Activated naive CD4-positive, alpha-beta T cell treated with anti-CD3 and anti-CD28 coated beads, Interleukin-2, amount 50 U/mL, for 24 hours (primary cell): ENCODE measurements at regions not wholly inside any gene's neighbourhood (a gene's known extent, or its start where the extent isn't known, plus 50 kb on each side); places are given as distances from the start of the nearest gene placed in this dataset.

Experiments used
- H3K27ac Mint-ChIP-seq: one replicate; pipeline ENCODE4 v1.8.0; 2021; ENCODE audit warnings: mild to moderate bottlenecking, mixed read lengths
- H3K27me3 Mint-ChIP-seq: one replicate; pipeline ENCODE4 v1.8.0; 2021; ENCODE audit warnings: mixed read lengths
- H3K36me3 Mint-ChIP-seq: one replicate; pipeline ENCODE4 v1.8.0; 2021; ENCODE audit warnings: mixed read lengths
- H3K4me1 Mint-ChIP-seq: one replicate; pipeline ENCODE4 v1.8.0; 2021; ENCODE audit warnings: mixed read lengths
- H3K4me3 Mint-ChIP-seq: one replicate; pipeline ENCODE4 v1.8.0; 2021; ENCODE audit warnings: mild to moderate bottlenecking, mixed read lengths
- H3K9me3 Mint-ChIP-seq: one replicate; pipeline ENCODE4 v1.8.0; 2021; ENCODE audit warnings: mixed read lengths

GRCh38 chr15:69576035-69576526 is 123.5 kb downstream of the RPLP1 start:
- H3K9me3 Mint-ChIP-seq, result no peaks in the 10 kb centered on the region
- H3K4me3 Mint-ChIP-seq, result no peak overlapping the region
- no peaks in the 10 kb centered on the region for H3K27me3 Mint-ChIP-seq
- no peak overlapping the region for H3K27ac Mint-ChIP-seq
- H3K36me3 Mint-ChIP-seq, result no peaks in the 10 kb centered on the region
- peaks cover 25% of the 10 kb centered on the region for H3K4me1 Mint-ChIP-seq

- H3K27me3 Mint-ChIP-seq, result no peaks in the 10 kb centered on the region
- no peaks in the 10 kb centered on the region for H3K9me3 Mint-ChIP-seq
- no peak overlapping the region for H3K4me3 Mint-ChIP-seq
- no peak overlapping the region for H3K27ac Mint-ChIP-seq
- no peaks in the 10 kb centered on the region for H3K36me3 Mint-ChIP-seq
- peaks cover 25% of the 10 kb centered on the region for H3K4me1 Mint-ChIP-seq
Measured at GRCh38 chr15:69576948-69577351, 124.3 kb downstream of the RPLP1 start.

GRCh38 chr15:69577397-69577796 is 124.8 kb downstream of the RPLP1 start:
- Mint-ChIP-seq H3K27ac (no peak overlapping the region), H3K4me1 (peaks cover 25% of the 10 kb centered on the region), H3K9me3 (no peaks in the 10 kb centered on the region), H3K27me3 (no peaks in the 10 kb centered on the region), H3K36me3 (no peaks in the 10 kb centered on the region), H3K4me3 (no peak overlapping the region)

DNA sequence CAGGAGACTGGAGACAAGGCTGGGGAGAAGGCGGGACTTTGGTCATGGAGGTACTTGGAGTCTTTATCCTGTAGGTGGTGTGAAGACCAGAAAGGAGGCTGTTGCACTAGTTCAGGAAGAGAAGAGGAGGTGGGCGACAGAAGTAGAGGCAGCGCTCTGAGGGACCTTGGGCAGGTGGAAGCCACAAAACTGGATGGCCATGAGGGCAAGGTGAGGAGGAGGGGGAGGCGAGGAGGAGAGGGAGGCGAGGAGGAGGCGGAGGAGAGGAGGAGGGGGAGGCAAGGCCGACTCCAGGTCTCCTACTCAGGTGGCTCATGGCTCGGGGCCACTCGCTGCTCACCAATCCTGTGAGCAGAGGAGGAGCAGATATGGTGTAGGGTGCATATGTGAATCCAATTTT is 125.6 kb downstream of the RPLP1 start:
- no peaks in the 10 kb centered on the region for H3K9me3 Mint-ChIP-seq
- H3K27me3 Mint-ChIP-seq, result no peaks in the 10 kb centered on the region
- no peak overlapping the region for H3K4me3 Mint-ChIP-seq
- no peaks in the 10 kb centered on the region for H3K36me3 Mint-ChIP-seq
- peaks cover 25% of the 10 kb centered on the region for H3K4me1 Mint-ChIP-seq
- H3K27ac Mint-ChIP-seq, result no peak overlapping the region

DNA sequence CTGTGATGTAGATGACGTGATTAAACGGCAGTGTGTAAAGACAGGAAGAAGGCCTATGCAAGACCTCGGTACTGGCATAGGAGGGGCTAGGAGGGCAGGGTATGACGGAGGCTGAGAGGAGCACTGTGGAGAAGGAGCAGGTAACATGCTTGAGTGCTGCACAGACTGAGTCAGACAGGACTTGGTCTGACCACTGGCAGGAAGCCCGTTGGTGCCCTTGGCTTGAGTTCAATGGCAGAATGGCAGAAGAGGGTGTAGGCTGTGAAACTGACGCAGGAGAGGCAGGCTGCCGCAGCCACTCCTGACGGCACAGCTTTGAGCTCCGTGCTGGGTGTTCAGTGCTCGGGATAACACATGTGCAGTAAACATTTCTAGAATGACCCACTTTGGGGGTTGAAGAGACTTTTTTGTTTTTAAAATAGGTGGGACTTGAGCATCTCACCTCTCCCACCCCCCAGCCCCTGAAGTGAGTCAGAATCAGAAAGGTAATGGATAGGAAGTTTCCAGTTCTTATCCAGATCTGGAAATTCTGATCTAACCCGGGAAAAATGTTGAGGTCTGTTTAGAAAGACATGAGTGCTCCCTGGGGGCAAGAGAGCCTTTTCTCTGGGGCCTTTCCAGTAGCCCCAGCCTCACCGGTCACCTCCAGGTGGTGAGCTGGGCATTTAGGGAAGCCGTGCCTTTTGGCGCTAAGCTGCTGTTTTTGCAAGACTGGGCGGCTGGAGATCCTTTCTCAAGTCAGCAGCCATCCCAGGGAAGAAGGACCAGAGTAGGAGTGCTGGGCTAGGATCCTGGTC is 126.4 kb downstream of the RPLP1 start:
- no peaks in the 10 kb centered on the region for H3K36me3 Mint-ChIP-seq
- no peak overlapping the region for H3K4me3 Mint-ChIP-seq
- no peaks in the 10 kb centered on the region for H3K27me3 Mint-ChIP-seq
- H3K27ac Mint-ChIP-seq, result no peak overlapping the region
- H3K4me1 Mint-ChIP-seq, result peaks cover 18% of the 10 kb centered on the region
- H3K9me3 Mint-ChIP-seq, result no peaks in the 10 kb centered on the region

GRCh38 chr15:69579950-69580618 is 127.5 kb downstream of the RPLP1 start:
- Mint-ChIP-seq H3K9me3 (no peaks in the 10 kb centered on the region), H3K27ac (no peak overlapping the region), H3K27me3 (no peaks in the 10 kb centered on the region), H3K36me3 (no peaks in the 10 kb centered on the region), H3K4me3 (no peak overlapping the region), H3K4me1 (peaks cover 10% of the 10 kb centered on the region)

GRCh38 chr15:69583626-69584025 is 131.0 kb downstream of the RPLP1 start:
- no peak overlapping the region for H3K27ac Mint-ChIP-seq
- no peak overlapping the region for H3K4me3 Mint-ChIP-seq
- no peaks in the 10 kb centered on the region for H3K9me3 Mint-ChIP-seq
- H3K27me3 Mint-ChIP-seq, result no peaks in the 10 kb centered on the region
- H3K4me1 Mint-ChIP-seq, result peaks cover 3% of the 10 kb centered on the region
- no peaks in the 10 kb centered on the region for H3K36me3 Mint-ChIP-seq

GRCh38 chr15:69585937-69586336 is 133.3 kb downstream of the RPLP1 start:
- Mint-ChIP-seq H3K4me1 (peaks cover 3% of the 10 kb centered on the region), H3K4me3 (no peak overlapping the region), H3K27me3 (no peaks in the 10 kb centered on the region), H3K27ac (no peak overlapping the region), H3K9me3 (no peaks in the 10 kb centered on the region), H3K36me3 (no peaks in the 10 kb centered on the region)

- Mint-ChIP-seq H3K9me3 (no peaks in the 10 kb centered on the region), H3K4me1 (peaks cover 3% of the 10 kb centered on the region), H3K27ac (no peak overlapping the region), H3K4me3 (no peak overlapping the region), H3K36me3 (no peaks in the 10 kb centered on the region), H3K27me3 (no peaks in the 10 kb centered on the region)
Measured at GRCh38 chr15:69586721-69587120, 134.1 kb downstream of the RPLP1 start.

GRCh38 chr15:69587723-69588426 is 135.3 kb downstream of the RPLP1 start:
- peaks cover 3% of the 10 kb centered on the region for H3K4me1 Mint-ChIP-seq
- H3K27me3 Mint-ChIP-seq, result no peaks in the 10 kb centered on the region
- no peak overlapping the region for H3K4me3 Mint-ChIP-seq
- H3K27ac Mint-ChIP-seq, result no peak overlapping the region
- no peaks in the 10 kb centered on the region for H3K9me3 Mint-ChIP-seq
- no peaks in the 10 kb centered on the region for H3K36me3 Mint-ChIP-seq

GRCh38 chr15:69590201-69590710 is 137.6 kb downstream of the RPLP1 start:
- no peaks in the 10 kb centered on the region for H3K27me3 Mint-ChIP-seq
- no peaks in the 10 kb centered on the region for H3K9me3 Mint-ChIP-seq
- no peak overlapping the region for H3K4me3 Mint-ChIP-seq
- peaks cover 8% of the 10 kb centered on the region for H3K4me1 Mint-ChIP-seq
- H3K27ac Mint-ChIP-seq, result no peak overlapping the region
- H3K36me3 Mint-ChIP-seq, result no peaks in the 10 kb centered on the region

GRCh38 chr15:69590932-69591524 is 138.4 kb downstream of the RPLP1 start:
- Mint-ChIP-seq H3K9me3 (no peaks in the 10 kb centered on the region), H3K27me3 (peaks cover 3% of the 10 kb centered on the region), H3K4me1 (peaks cover 10% of the 10 kb centered on the region), H3K4me3 (no peak overlapping the region), H3K27ac (no peak overlapping the region), H3K36me3 (no peaks in the 10 kb centered on the region)

GRCh38 chr15:69591905-69592508 is 139.4 kb downstream of the RPLP1 start:
- Mint-ChIP-seq H3K27ac (no peak overlapping the region), H3K27me3 (peaks cover 3% of the 10 kb centered on the region), H3K4me1 (peaks cover 10% of the 10 kb centered on the region), H3K36me3 (no peaks in the 10 kb centered on the region), H3K4me3 (no peak overlapping the region), H3K9me3 (no peaks in the 10 kb centered on the region)

DNA sequence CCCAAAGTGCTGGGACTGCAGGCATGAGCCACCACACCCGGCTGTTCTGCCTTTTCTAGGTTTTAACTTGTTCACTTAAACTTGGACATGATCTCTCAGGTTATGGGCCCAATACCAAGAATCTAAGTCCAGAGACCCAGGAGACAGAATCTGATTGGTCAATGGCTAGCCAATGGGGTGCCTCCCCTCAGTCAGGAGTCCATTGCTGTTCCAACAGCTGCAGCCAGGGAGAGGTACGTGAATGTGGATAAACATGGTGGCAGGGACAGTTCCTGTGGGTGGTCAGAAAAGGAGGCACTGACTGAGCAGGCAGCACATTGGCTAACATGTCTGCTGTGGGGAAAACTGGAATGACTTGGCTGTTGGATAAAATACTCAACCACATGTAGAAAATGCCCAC is 140.3 kb downstream of the RPLP1 start:
- Mint-ChIP-seq H3K4me3 (no peak overlapping the region), H3K27ac (no peak overlapping the region), H3K4me1 (peaks cover 10% of the 10 kb centered on the region)

DNA sequence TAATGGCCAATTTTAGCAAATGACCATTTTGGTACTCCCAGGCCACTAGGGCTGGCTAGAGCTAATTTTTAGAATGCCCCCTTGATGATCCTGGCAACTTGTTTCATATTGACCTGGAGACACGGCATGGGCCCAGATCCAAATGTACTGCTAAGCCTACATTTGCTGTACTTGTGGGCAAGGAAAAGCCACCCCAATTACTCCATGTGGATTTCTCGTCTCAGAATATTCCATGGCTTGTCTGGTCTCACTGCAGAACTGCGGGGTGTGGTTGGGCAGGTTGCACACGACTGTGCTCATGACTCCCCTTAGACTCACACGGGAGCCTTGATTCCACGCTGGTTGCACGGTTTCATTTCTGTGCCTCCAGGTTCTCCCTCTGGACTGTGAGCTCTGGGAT is 140.9 kb downstream of the RPLP1 start:
- Mint-ChIP-seq H3K4me3 (no peak overlapping the region), H3K27ac (no peak overlapping the region), H3K4me1 (peaks cover 10% of the 10 kb centered on the region), H3K9me3 (no peaks in the 10 kb centered on the region), H3K27me3 (peaks cover 6% of the 10 kb centered on the region), H3K36me3 (no peaks in the 10 kb centered on the region)

More for the DNA sequence above, 140.3 kb downstream of the RPLP1 start:
- H3K36me3 Mint-ChIP-seq, result no peaks in the 10 kb centered on the region
- H3K9me3 Mint-ChIP-seq, result no peaks in the 10 kb centered on the region
- peaks cover 6% of the 10 kb centered on the region for H3K27me3 Mint-ChIP-seq
